Spinal cord (tissue), 9 donors: ENCODE measurements at regions not wholly inside any gene's neighbourhood (a gene's known extent, or its start where the extent isn't known, plus 50 kb on each side); places are given as distances from the start of the nearest gene placed in this dataset.

Source experiments
- DNase-seq, 6 donors: peaks; one replicate each; pipeline versions ENCODE4 v3.0.0 to v3.0.0-alpha.2; 2013 to 2015; ENCODE audit warnings: low spot score in 6 of 6, low read depth in 4 of 6
- H3K27ac ChIP-seq: one replicate; pipeline ENCODE4 v1.5.1; 2013; ENCODE audit warnings: low read depth, low read length, control low read depth
- H3K27me3 ChIP-seq: one replicate; pipeline ENCODE4 v1.6.1; 2013; ENCODE audit warnings: low read length; ENCODE audit not compliant: control insufficient read depth, insufficient read depth
- H3K36me3 ChIP-seq: one replicate; pipeline ENCODE4 v1.6.1; 2013; ENCODE audit warnings: low read length; ENCODE audit not compliant: control insufficient read depth, insufficient read depth
- H3K4me1 ChIP-seq: one replicate; pipeline ENCODE4 v1.6.1; 2013; ENCODE audit warnings: low read length; ENCODE audit not compliant: control insufficient read depth, insufficient read depth
- H3K4me3 ChIP-seq: one replicate; pipeline ENCODE4 v1.5.1; 2013; ENCODE audit warnings: low read depth, low read length, control low read depth
- H3K9me3 ChIP-seq: one replicate; pipeline ENCODE4 v1.6.1; 2013; ENCODE audit warnings: low read length; ENCODE audit not compliant: control insufficient read depth, insufficient read depth
- WGBS: methylation state at CpG from one replicate; pipeline ENCODE4 v1.1.5; 2013; ENCODE audit warnings: missing lambda C conversion rate; ENCODE audit not compliant: insufficient coverage; 5-methylcytosine and 5-hydroxymethylcytosine counted together
- donor health status: healthy.

- H3K4me3 ChIP-seq: no peak overlapping the region
- H3K36me3 ChIP-seq: no peaks in the 10 kb centered on the region
- WGBS: 78% methylated on average over 9 of the region's 13 CpGs
- no peak overlapping the region for H3K27ac ChIP-seq
- H3K27me3 ChIP-seq: no peaks in the 10 kb centered on the region
- H3K9me3 ChIP-seq: no peaks in the 10 kb centered on the region
- H3K4me1 ChIP-seq: peaks cover 29% of the 10 kb centered on the region
- no peak for DNase-seq
These were observed 160.9 kb downstream of the TRIM29 start for GRCh38 chr11:119976805-119977560.

- no peaks in the 10 kb centered on the region for H3K27me3 ChIP-seq
- no peak overlapping the region for H3K4me3 ChIP-seq
- WGBS: 12% methylated on average over 12 of the region's 15 CpGs
These were observed 162.3 kb downstream of the TRIM29 start for GRCh38 chr11:119975561-119976152.

GRCh38 chr11:119974467-119974866 lies 163.4 kb downstream of the TRIM29 start:
- H3K27me3 ChIP-seq: no peaks in the 10 kb centered on the region
- peak in 1 of 6 donors; percentile 53 for DNase-seq
- H3K4me1 ChIP-seq: peaks cover 38% of the 10 kb centered on the region
- no peak overlapping the region for H3K4me3 ChIP-seq
- H3K9me3 ChIP-seq: no peaks in the 10 kb centered on the region
- no peaks in the 10 kb centered on the region for H3K36me3 ChIP-seq
- no peak overlapping the region for H3K27ac ChIP-seq
- 59% methylated on average over 2 of the region's 4 CpGs for WGBS

More at GRCh38 chr11:119975561-119976152, 162.3 kb downstream of the TRIM29 start:
- peaks cover 35% of the 10 kb centered on the region for H3K4me1 ChIP-seq
- peak in 4 of 6 donors; percentile 47 to 93 (median 66) for DNase-seq
- no peaks in the 10 kb centered on the region for H3K36me3 ChIP-seq
- no peaks in the 10 kb centered on the region for H3K9me3 ChIP-seq
- H3K27ac ChIP-seq: no peak overlapping the region

GRCh38 chr11:119974051-119974450 lies 163.9 kb downstream of the TRIM29 start:
- no peaks in the 10 kb centered on the region for H3K36me3 ChIP-seq
- WGBS: 56% methylated on average over 4 of the region's 4 CpGs
- DNase-seq: no peak
- no peaks in the 10 kb centered on the region for H3K9me3 ChIP-seq
- no peak overlapping the region for H3K27ac ChIP-seq
- peaks cover 38% of the 10 kb centered on the region for H3K4me1 ChIP-seq
- H3K27me3 ChIP-seq: no peaks in the 10 kb centered on the region
- no peak overlapping the region for H3K4me3 ChIP-seq

- Histone ChIP-seq H3K4me3 (no peak overlapping the region), H3K4me1 (peaks cover 32% of the 10 kb centered on the region), H3K36me3 (no peaks in the 10 kb centered on the region), H3K9me3 (no peaks in the 10 kb centered on the region), H3K27ac (no peak overlapping the region), H3K27me3 (no peaks in the 10 kb centered on the region)
- no peak for DNase-seq
- 95% methylated on average over 2 of the region's 2 CpGs for WGBS
These were observed 165.6 kb downstream of the TRIM29 start for GRCh38 chr11:119972281-119972680.

GRCh38 chr11:119970555-119971304 lies 167.2 kb downstream of the TRIM29 start:
- 69% methylated on average over 15 of the region's 15 CpGs for WGBS
- no peak overlapping the region for H3K4me3 ChIP-seq
- H3K9me3 ChIP-seq: no peaks in the 10 kb centered on the region
- no peaks in the 10 kb centered on the region for H3K36me3 ChIP-seq
- H3K27me3 ChIP-seq: no peaks in the 10 kb centered on the region
- peak in 1 of 6 donors; percentile 63 for DNase-seq
- H3K4me1 ChIP-seq: peaks cover 26% of the 10 kb centered on the region
- no peak overlapping the region for H3K27ac ChIP-seq

- Histone ChIP-seq H3K9me3 (no peaks in the 10 kb centered on the region), H3K4me1 (no peaks in the 10 kb centered on the region), H3K27ac (no peak overlapping the region), H3K36me3 (no peaks in the 10 kb centered on the region), H3K27me3 (no peaks in the 10 kb centered on the region), H3K4me3 (no peak overlapping the region)
- DNase-seq: no peak
- 81% methylated on average over 4 of the region's 8 CpGs for WGBS
These were observed 173.5 kb downstream of the TRIM29 start for GRCh38 chr11:119964136-119965025.

- Histone ChIP-seq H3K27ac (no peak overlapping the region), H3K36me3 (no peaks in the 10 kb centered on the region), H3K4me1 (no peaks in the 10 kb centered on the region), H3K4me3 (no peak overlapping the region), H3K27me3 (no peaks in the 10 kb centered on the region), H3K9me3 (no peaks in the 10 kb centered on the region)
- no peak for DNase-seq
- no CpG with 5 or more reads among the region's 2 CpGs for WGBS
These were observed 180.0 kb downstream of the TRIM29 start for GRCh38 chr11:119957951-119958350.

- no peaks in the 10 kb centered on the region for H3K9me3 ChIP-seq
- no peaks in the 10 kb centered on the region for H3K27me3 ChIP-seq
- DNase-seq: no peak
- no peak overlapping the region for H3K4me3 ChIP-seq
- H3K36me3 ChIP-seq: no peaks in the 10 kb centered on the region
- WGBS: 77% methylated on average over 6 of the region's 6 CpGs
- no peak overlapping the region for H3K27ac ChIP-seq
- H3K4me1 ChIP-seq: no peaks in the 10 kb centered on the region
These were observed 185.5 kb downstream of the TRIM29 start for GRCh38 chr11:119952441-119952840.
